Erythroblast (primary cell): ENCODE measurements at regions not wholly inside any gene's neighbourhood (a gene's known extent, or its start where the extent isn't known, plus 50 kb on each side); places are given as distances from the start of the nearest gene placed in this dataset.
A peak's percentile ranks its signal among the peaks of the same experiment; 100 is the strongest.
"Not testable (repeated sequence)": the region's sequence is repeated elsewhere in the genome, so short reads cannot be mapped to it uniquely, and the experiment has no call there.

Experiments
- DNase-seq, 2 experiments: peaks; one replicate each; lab custom pipeline; 2025; lab: John Stamatoyannopoulos, UW
- GATA1 ChIP-seq: IDR thresholded peaks from 2 replicates; pipeline ENCODE4 v1.6.1; 2011; ENCODE audit warnings: low read depth, mild to moderate bottlenecking, control low read depth, low read length, moderate library complexity
- POLR2A ChIP-seq: IDR thresholded peaks from 2 replicates; pipeline ENCODE4 v1.6.1; 2011; ENCODE audit warnings: mild to moderate bottlenecking, low read length

GRCh38 chr12:54799966-54800365 lies 54.4 kb upstream of the MUCL1 start:
- not testable (repeated sequence) for DNase-seq

- DNase-seq, result no peak
- TF ChIP-seq POLR2A (no peak), GATA1 (no peak)
These were observed 55.7 kb upstream of the MUCL1 start for GRCh38 chr12:54798651-54799050.

- DNase-seq, result no peak
- TF ChIP-seq POLR2A (no peak), GATA1 (no peak)
These were observed 57.3 kb upstream of the MUCL1 start for GRCh38 chr12:54796991-54797390.

GRCh38 chr12:54795644-54796043 lies 58.7 kb upstream of the MUCL1 start:
- DNase-seq, result no peak
- TF ChIP-seq GATA1 (no peak), POLR2A (no peak)

GRCh38 chr12:54786081-54786480 lies 68.2 kb upstream of the MUCL1 start:
- no peak for DNase-seq
- TF ChIP-seq POLR2A, result no peak
- no peak for TF ChIP-seq GATA1

GRCh38 chr12:54784115-54784514 lies 70.2 kb upstream of the MUCL1 start:
- TF ChIP-seq GATA1 (no peak), POLR2A (no peak)
- DNase-seq, result no peak

- not testable (repeated sequence) for DNase-seq
These were observed 77.3 kb upstream of the MUCL1 start for GRCh38 chr12:54777031-54777430.

GRCh38 chr12:54773593-54773992 lies 80.7 kb upstream of the MUCL1 start:
- TF ChIP-seq POLR2A, result no peak
- no peak for TF ChIP-seq GATA1

GRCh38 chr12:54765652-54766051 lies 88.7 kb upstream of the MUCL1 start:
- peak; percentile 15 to 71 for DNase-seq
- TF ChIP-seq POLR2A (no peak), GATA1 (no peak)

More at GRCh38 chr12:54773593-54773992, 80.7 kb upstream of the MUCL1 start:
- DNase-seq, result no peak

GRCh38 chr12:54762390-54762789 lies 91.9 kb upstream of the MUCL1 start:
- no peak for DNase-seq
- no peak for TF ChIP-seq POLR2A
- no peak for TF ChIP-seq GATA1

- TF ChIP-seq POLR2A, result no peak
- no peak for TF ChIP-seq GATA1
- DNase-seq, result peak; percentile 51 to 53
These were observed 94.6 kb upstream of the MUCL1 start for GRCh38 chr12:54759751-54760150.

- TF ChIP-seq POLR2A (no peak), GATA1 (no peak)
- no peak for DNase-seq
These were observed 102.8 kb upstream of the MUCL1 start for GRCh38 chr12:54751493-54751892.

- DNase-seq, result peak; percentile 56 to 78
These were observed 101.1 kb upstream of the DCD start for GRCh38 chr12:54749191-54749818.

GRCh38 chr12:54744590-54744989 lies 96.4 kb upstream of the DCD start:
- DNase-seq, result no peak
- TF ChIP-seq POLR2A, result no peak
- no peak for TF ChIP-seq GATA1

More at GRCh38 chr12:54749191-54749818, 101.1 kb upstream of the DCD start:
- TF ChIP-seq GATA1 (no peak), POLR2A (no peak)

GRCh38 chr12:54740882-54741281 lies 92.7 kb upstream of the DCD start:
- no peak for DNase-seq
- no peak for TF ChIP-seq GATA1
- TF ChIP-seq POLR2A, result no peak

- DNase-seq, result no peak
- TF ChIP-seq GATA1, result no peak
- TF ChIP-seq POLR2A, result no peak
These were observed 88.4 kb upstream of the DCD start for GRCh38 chr12:54736549-54736948.
